ENCODE measurements at regions not wholly inside any gene's neighbourhood (a gene's known extent, or its start where the extent isn't known, plus 50 kb on each side); places are given as distances from the start of the nearest gene placed in this dataset.

GRCh38 chr3:6124875-6125274, 736.0 kb upstream of the GRM7 start:
- DNase-seq, result no peak

- no peak for DNase-seq
Measured at GRCh38 chr3:6125520-6125919, 735.4 kb upstream of the GRM7 start.

- no peak for DNase-seq
Measured at GRCh38 chr3:6132684-6133432, 728.1 kb upstream of the GRM7 start.

- no peak for DNase-seq
Measured at GRCh38 chr3:6142707-6143106, 718.2 kb upstream of the GRM7 start.

GRCh38 chr3:6147883-6148282, 713.0 kb upstream of the GRM7 start:
- DNase-seq, result no peak

- DNase-seq, result no peak
Measured at GRCh38 chr3:6155650-6156338, 705.1 kb upstream of the GRM7 start.

GRCh38 chr3:6165951-6166350, 695.0 kb upstream of the GRM7 start:
- DNase-seq, result no peak

- no peak for DNase-seq
Measured at GRCh38 chr3:6168256-6168655, 692.7 kb upstream of the GRM7 start.

GRCh38 chr3:6172871-6173642, 687.9 kb upstream of the GRM7 start:
- no peak for DNase-seq

GRCh38 chr3:6177417-6177816, 683.5 kb upstream of the GRM7 start:
- no peak for DNase-seq

GRCh38 chr3:6179761-6180160, 681.2 kb upstream of the GRM7 start:
- DNase-seq, result no peak

- no peak for DNase-seq
Measured at GRCh38 chr3:6180171-6180570, 680.7 kb upstream of the GRM7 start.

- no peak for DNase-seq
Measured at GRCh38 chr3:6182476-6182875, 678.4 kb upstream of the GRM7 start.

GRCh38 chr3:6182909-6183308, 678.0 kb upstream of the GRM7 start:
- no peak for DNase-seq

- no peak for DNase-seq
Measured at GRCh38 chr3:6189384-6189783, 671.5 kb upstream of the GRM7 start.

- no peak for DNase-seq
Measured at GRCh38 chr3:6204891-6205290, 656.0 kb upstream of the GRM7 start.

- no peak for DNase-seq
Measured at GRCh38 chr3:6216135-6217026, 644.5 kb upstream of the GRM7 start.

GRCh38 chr3:6220447-6220846, 640.5 kb upstream of the GRM7 start:
- no peak for DNase-seq

- DNase-seq, result no peak
Measured at GRCh38 chr3:6222069-6222468, 638.8 kb upstream of the GRM7 start.

GRCh38 chr3:6223572-6223971, 637.3 kb upstream of the GRM7 start:
- no peak for DNase-seq

- no peak for DNase-seq
Measured at GRCh38 chr3:6228958-6229683, 631.8 kb upstream of the GRM7 start.

- no peak for DNase-seq
Measured at GRCh38 chr3:6229778-6230410, 631.0 kb upstream of the GRM7 start.
